Astrocyte of the spinal cord (primary cell): ENCODE measurements at regions not wholly inside any gene's neighbourhood (a gene's known extent, or its start where the extent isn't known, plus 50 kb on each side); places are given as distances from the start of the nearest gene placed in this dataset.
"Not testable (repeated sequence)": the region's sequence is repeated elsewhere in the genome, so short reads cannot be mapped to it uniquely, and the experiment has no call there.

Source experiments
- DNase-seq: peaks from one replicate; pipeline ENCODE4 v3.0.0; 2011; ENCODE audit warnings: low read depth, low spot score
- H3K4me3 ChIP-seq: 2 replicates; pipeline ENCODE4 v1.5.1; 2011; ENCODE audit warnings: low read depth, mild to moderate bottlenecking, low read length, moderate library complexity
- in situ Hi-C: cut with HindIII; loops from 2 replicates; pipeline ENCODE4 v1.10.0; 2017; ENCODE audit warnings: low sequenced_read_pairs
- TF ChIP-seq, protein P1 (sequence below): IDR thresholded peaks from 2 replicates; pipeline ENCODE4 v1.5.1; 2012; ENCODE audit warnings: low read depth, mild to moderate bottlenecking, low read length, inconsistent platforms

DNA sequence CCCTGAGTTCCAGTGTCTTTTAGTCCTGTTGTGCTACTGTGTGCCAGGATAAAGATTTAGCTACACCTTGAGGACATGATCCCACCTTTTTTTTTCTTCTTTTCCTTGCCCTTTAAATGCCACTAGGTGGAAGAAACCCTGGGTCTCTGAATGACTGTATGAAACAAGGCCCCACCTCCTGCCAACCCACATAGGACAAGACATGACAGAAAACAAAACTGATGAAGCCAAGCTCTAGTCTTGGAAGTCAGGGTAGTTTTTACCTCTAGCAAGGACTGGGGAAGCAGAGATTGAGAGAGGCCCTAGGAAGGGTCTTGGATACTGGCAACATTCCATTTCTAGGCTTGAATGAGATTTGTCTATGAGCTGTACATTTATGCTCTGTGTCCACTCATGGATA, 410.7 kb downstream of the MIAT start:
- in situ Hi-C loops: no loop called here
- TF ChIP-seq, protein P1, sequence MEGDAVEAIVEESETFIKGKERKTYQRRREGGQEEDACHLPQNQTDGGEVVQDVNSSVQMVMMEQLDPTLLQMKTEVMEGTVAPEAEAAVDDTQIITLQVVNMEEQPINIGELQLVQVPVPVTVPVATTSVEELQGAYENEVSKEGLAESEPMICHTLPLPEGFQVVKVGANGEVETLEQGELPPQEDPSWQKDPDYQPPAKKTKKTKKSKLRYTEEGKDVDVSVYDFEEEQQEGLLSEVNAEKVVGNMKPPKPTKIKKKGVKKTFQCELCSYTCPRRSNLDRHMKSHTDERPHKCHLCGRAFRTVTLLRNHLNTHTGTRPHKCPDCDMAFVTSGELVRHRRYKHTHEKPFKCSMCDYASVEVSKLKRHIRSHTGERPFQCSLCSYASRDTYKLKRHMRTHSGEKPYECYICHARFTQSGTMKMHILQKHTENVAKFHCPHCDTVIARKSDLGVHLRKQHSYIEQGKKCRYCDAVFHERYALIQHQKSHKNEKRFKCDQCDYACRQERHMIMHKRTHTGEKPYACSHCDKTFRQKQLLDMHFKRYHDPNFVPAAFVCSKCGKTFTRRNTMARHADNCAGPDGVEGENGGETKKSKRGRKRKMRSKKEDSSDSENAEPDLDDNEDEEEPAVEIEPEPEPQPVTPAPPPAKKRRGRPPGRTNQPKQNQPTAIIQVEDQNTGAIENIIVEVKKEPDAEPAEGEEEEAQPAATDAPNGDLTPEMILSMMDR: no peak
- no peak overlapping the region for H3K4me3 ChIP-seq
- no peak for DNase-seq

DNA sequence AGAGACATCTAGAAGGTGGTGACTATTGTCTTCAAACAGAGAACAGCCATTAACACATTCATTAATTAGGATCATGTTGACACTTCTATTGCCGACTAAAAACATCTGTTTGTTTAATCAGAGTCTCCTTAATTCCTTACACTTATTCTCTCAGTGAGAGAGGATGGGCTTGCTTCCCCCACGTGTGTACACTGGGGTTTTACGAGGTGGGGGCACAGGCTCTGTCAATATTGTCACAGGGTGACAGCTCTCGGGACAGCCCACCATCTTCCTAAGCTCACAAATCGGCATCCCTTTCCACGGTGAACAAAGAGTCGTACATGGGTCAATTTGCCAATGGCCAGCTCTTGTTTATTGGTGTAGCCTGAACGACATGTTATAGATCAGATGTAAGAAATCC, 413.2 kb downstream of the MIAT start:
- no peak for DNase-seq
- H3K4me3 ChIP-seq: no peak overlapping the region
- TF ChIP-seq, protein P1: no peak
- in situ Hi-C loops: no loop called here

DNA sequence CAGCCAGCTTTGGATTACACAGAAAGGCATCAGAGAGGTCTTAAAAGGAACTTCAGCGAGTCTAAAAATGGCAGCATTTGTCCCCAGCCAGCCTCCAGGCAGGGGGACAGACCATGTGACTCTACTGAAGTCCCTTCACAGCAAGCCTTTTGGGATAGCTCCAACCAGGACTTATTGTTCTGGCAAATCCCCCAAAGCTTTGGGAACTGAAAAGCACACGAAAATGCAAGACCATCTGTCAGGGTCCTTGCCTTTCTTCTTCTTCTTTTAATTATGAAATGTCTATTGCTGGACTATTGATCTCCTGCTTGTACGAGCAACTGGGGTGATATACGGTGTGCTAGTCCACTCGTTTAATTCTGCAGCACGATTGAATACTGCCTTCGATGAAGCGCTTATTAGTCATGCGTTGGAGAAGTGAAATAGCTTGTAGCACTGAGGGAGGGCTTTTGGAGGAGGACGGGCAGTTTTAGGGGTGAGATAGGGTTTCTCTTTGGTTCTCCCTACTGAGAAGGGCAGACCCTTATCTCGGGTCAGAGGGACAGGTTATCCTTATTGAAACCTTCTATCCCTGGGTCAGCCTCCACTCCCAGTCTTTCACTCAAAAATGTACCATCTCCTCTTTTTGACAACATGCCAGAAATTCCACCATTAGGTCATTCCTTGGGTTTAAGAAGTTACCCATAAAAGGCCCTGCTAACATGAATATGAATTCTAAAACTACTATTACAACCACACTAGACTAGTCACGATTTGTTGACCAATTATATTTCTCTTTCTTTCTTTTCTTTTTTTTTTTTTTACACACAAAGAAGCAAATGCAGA, 416.4 kb downstream of the MIAT start:
- in situ Hi-C loops: no loop called here
- TF ChIP-seq, protein P1: no peak
- H3K4me3 ChIP-seq: no peak overlapping the region
- DNase-seq: no peak

DNA sequence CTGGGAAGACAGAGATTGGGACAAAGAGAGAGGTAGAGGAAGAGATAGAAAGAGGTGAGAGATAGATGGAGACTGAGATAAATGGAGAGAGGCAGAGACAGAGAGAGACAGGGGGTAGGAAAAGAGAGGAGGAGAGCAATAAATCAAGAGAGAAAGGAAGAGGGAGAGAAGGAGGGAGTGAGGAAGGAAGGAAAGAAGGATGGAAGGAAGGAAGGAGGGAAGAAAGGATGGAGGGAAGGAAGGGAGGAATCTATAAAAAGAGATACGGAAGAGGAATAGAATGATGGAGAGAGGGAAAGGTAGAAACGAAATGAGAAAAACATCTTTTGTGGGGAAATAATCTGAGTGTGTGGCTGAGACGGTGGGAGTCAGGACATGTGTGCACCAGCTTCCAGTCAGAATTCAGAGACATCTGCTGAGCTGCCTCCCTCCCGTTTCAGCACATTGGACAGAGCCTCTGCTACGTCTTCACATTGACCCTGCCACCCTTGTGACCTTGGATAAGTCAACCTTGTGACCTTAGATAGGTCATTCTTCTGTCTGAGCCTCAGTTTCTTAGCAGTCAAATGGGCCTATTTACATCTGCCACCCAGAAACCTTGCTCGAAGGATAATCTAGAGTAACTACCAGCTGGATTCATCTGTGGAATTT, 417.8 kb downstream of the MIAT start:
- TF ChIP-seq, protein P1: no peak
- in situ Hi-C loops: no loop called here
- no peak overlapping the region for H3K4me3 ChIP-seq
- no peak for DNase-seq

DNA sequence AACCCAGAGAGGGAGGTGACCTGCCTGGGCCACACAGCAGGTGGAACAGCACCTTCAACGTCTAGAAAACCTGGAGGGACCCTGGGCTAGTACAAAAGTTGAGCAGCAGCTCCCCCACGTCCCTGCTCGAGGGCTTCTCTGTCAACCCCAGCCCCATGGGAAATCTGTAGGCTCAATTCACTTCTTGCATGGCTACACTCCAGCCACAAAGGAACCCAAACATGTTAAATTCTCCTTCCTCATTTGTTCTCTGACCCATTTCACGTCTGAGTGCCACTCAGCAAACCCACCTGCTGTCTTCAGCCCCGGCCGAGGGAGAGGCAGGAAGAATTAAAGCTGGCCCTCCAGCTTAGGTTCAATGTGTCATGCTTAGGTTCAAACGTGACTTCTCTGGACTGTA, 418.5 kb downstream of the MIAT start:
- in situ Hi-C loops: no loop called here

DNA sequence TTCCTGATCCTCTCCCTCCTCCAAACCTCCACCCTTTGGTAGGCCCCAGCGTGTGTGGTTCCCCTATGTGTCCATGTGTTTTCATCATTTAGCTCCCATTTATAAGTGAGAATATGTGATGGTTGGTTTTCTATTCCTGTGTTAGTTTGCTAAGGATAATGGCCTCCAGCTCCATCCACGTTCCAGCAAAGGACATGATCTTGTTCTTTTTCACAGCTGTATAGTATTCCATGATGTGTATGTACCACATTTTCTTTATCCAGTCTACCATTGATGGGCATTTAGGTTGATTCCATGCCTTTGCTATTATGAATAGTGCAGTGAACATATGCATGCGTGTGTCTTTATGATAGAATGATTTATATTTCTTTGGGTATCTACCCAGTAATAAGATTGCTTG, 420.7 kb downstream of the MIAT start:
- H3K4me3 ChIP-seq, DNase-seq, in situ Hi-C loops: not testable (repeated sequence)

More for the DNA sequence above, 418.5 kb downstream of the MIAT start:
- no peak overlapping the region for H3K4me3 ChIP-seq
- TF ChIP-seq, protein P1: no peak
- DNase-seq: no peak

DNA sequence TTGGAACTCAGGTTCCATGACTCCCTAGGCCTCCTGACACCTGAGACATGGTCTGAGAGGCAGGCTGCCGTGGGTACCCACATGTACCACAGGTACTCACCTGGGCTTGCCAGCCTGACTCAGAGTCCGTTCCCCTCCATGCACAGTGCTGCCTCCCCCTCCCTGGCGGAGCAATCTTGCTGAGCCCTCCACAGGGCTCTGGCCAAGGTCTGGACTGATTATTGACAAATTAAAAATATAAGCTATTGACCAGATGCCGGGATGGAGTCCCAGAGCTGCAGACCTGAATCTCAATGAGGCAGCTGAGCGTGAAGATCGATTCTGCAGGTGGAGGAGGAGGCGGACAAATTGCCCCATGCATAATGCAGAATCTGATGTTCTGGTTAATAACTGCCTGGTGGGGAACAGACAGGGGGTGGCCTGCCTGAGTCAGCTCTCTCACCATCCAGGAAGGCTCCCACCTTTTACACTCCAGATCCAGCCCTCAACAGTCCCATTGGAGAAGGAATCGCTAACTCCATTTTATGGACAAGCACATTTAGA, 422.7 kb downstream of the MIAT start:
- in situ Hi-C loops: no loop called here
- H3K4me3 ChIP-seq: no peak overlapping the region
- TF ChIP-seq, protein P1: no peak
- DNase-seq: no peak
